RWPE1 (cell line): ENCODE measurements at regions not wholly inside any gene's neighbourhood (a gene's known extent, or its start where the extent isn't known, plus 50 kb on each side); places are given as distances from the start of the nearest gene placed in this dataset.

ENCODE experiments used
- CTCF ChIA-PET: fragments of 350-600 bp; sonication (Branson Sonifier 250); formaldehyde crosslinking; extraction: SDS; loops from one replicate; lab custom pipeline; 2021; lab: Yijun Ruan, JAX
- POLR2A ChIA-PET: fragments of 400-600 bp; formaldehyde crosslinking; extraction: SDS; loops from one replicate; lab custom pipeline; 2020; ENCODE audit warnings: antibody characterized with exemption; ENCODE audit not compliant: low non-redundant PET; lab: Yijun Ruan, JAX
- DNase-seq: peaks from one replicate; pipeline ENCODE4 v3.0.0; 2012; ENCODE audit warnings: low spot score
- H3K27ac ChIP-seq: fragments of 450-650 bp; 2 replicates; pipeline ENCODE4 v1.5.1; 2017
- CTCF ChIP-seq: fragments of 450-650 bp; conservative IDR thresholded peaks from 2 replicates; pipeline ENCODE4 v1.5.1; 2017; ENCODE audit warnings: low read depth, mild to moderate bottlenecking

- DNase-seq = peak; percentile 72
- CTCF ChIA-PET = interaction anchor here (0.6 to 0.7 kb wide), 2 partner anchors 131 to 175 kb away, joined by 3 read pairs; no protein-coding TSS in a partner anchor
- TF ChIP-seq CTCF = no peak
- peak overlapping the region; percentile 83 for H3K27ac ChIP-seq
- POLR2A ChIA-PET = no interaction called here
Measured at GRCh38 chr3:124557433-124558232, 172.6 kb upstream of the UMPS start.

- ChIA-PET POLR2A (no interaction called here), CTCF (interaction anchor here (0.6 to 3.1 kb wide), 11 partner anchors 9 to 212 kb away, joined by 3 to 20 read pairs (median 3); no protein-coding TSS in a partner anchor)
- peak overlapping the region; percentile 83 for H3K27ac ChIP-seq
- TF ChIP-seq CTCF = no peak
- peak; percentile 80 for DNase-seq
Measured at GRCh38 chr3:124558991-124559845, 171.0 kb upstream of the UMPS start.

- H3K27ac ChIP-seq = peak overlapping the region; percentile 83
- TF ChIP-seq CTCF = peak; percentile 87
- ChIA-PET CTCF (interaction anchor here (0.6 to 3.1 kb wide), 18 partner anchors 10 to 1438 kb away, joined by 3 to 20 read pairs (median 4); no protein-coding TSS in a partner anchor), POLR2A (no interaction called here)
- peak; percentile 75 for DNase-seq
Measured at GRCh38 chr3:124559846-124560574, 170.2 kb upstream of the UMPS start.

- POLR2A ChIA-PET = no interaction called here
- CTCF ChIA-PET = interaction anchor here (0.6 to 3.1 kb wide), 11 partner anchors 9 to 1437 kb away, joined by 3 to 20 read pairs (median 5); no protein-coding TSS in a partner anchor
- no peak overlapping the region for H3K27ac ChIP-seq
- no peak for DNase-seq
- TF ChIP-seq CTCF = no peak
Measured at GRCh38 chr3:124560666-124561215, 169.5 kb upstream of the UMPS start.

GRCh38 chr3:124562769-124563168, 167.5 kb upstream of the UMPS start:
- H3K27ac ChIP-seq = no peak overlapping the region
- no peak for TF ChIP-seq CTCF
- no peak for DNase-seq
- CTCF ChIA-PET = interaction anchor here (0.6 to 6.2 kb wide), 2 partner anchors 86 to 126 kb away, joined by 3 to 61 read pairs; no protein-coding TSS in a partner anchor
- POLR2A ChIA-PET = no interaction called here
